ENCODE measurements at regions not wholly inside any gene's neighbourhood (a gene's known extent, or its start where the extent isn't known, plus 50 kb on each side); places are given as distances from the start of the nearest gene placed in this dataset.

GRCh38 chr18:47528343-47528742 is 276.9 kb upstream of the SKOR2 start:
- TF ChIP-seq, protein P1, sequence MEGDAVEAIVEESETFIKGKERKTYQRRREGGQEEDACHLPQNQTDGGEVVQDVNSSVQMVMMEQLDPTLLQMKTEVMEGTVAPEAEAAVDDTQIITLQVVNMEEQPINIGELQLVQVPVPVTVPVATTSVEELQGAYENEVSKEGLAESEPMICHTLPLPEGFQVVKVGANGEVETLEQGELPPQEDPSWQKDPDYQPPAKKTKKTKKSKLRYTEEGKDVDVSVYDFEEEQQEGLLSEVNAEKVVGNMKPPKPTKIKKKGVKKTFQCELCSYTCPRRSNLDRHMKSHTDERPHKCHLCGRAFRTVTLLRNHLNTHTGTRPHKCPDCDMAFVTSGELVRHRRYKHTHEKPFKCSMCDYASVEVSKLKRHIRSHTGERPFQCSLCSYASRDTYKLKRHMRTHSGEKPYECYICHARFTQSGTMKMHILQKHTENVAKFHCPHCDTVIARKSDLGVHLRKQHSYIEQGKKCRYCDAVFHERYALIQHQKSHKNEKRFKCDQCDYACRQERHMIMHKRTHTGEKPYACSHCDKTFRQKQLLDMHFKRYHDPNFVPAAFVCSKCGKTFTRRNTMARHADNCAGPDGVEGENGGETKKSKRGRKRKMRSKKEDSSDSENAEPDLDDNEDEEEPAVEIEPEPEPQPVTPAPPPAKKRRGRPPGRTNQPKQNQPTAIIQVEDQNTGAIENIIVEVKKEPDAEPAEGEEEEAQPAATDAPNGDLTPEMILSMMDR (IDR thresholded peaks at IDR 0.05; ENCODE audit: extremely low read depth in 1 of 2, insufficient read depth in 1 of 2, low read depth in 1 of 2, low read length in 2 of 2), result no peak
- TF ChIP-seq POLR2A (IDR thresholded peaks at IDR 0.05; ENCODE audit: low read depth, low read length), result no peak
